ENCODE measurements at regions not wholly inside any gene's neighbourhood (a gene's known extent, or its start where the extent isn't known, plus 50 kb on each side); places are given as distances from the start of the nearest gene placed in this dataset.
"Not testable (repeated sequence)": the region's sequence is repeated elsewhere in the genome, so short reads cannot be mapped to it uniquely, and the experiment has no call there.

GRCh38 chr16:50450957-50451356 lies 82.2 kb upstream of the BRD7 start:
- DNase-seq (ENCODE audit: low read depth in 2 of 2): no peak

GRCh38 chr16:50449800-50450199 lies 81.0 kb upstream of the BRD7 start:
- no peak for DNase-seq (ENCODE audit: low read depth in 2 of 2)

GRCh38 chr16:50448981-50449380 lies 80.2 kb upstream of the BRD7 start:
- no peak for DNase-seq (ENCODE audit: low read depth in 2 of 2)

DNA sequence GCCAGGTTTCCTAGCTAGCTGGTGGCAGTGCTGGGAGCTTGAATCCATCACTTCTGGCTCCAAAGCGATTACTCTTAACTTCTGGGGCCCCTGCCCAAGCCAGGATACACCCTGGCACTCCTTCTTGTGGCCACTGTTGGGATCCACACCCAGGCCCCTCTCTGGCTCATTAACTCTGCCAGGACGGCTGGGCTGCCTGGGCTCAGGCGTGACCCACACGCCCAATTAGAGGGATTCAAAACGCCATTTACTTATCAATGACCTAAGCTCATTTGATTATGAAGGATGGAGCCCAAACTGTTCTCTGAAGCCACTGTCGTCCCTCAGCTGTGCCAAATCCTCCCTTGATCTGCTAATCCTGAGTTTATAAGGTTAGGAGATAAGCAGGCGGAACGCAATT lies 79.7 kb upstream of the BRD7 start:
- DNase-seq (ENCODE audit: low read depth in 2 of 2): no peak

DNA sequence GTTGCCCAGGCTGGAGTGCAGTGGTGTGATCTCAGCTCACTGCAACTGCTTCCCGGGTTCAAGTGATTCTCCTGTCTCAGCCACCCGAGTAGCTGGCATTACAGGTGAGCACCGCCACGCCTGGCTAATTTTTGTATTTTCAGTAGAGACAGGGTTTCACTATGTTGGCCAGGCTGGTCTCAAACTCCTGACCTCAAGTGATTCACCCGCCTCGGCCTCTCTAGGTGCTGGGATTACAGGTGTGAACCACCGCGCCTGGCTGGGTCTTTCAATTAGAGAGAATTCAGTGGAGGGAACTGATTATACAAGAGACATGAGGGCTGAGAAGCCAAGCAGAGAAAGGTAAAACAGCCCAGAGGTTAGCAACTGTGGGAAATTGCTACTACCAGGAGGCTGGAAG lies 78.6 kb upstream of the BRD7 start:
- DNase-seq (ENCODE audit: low read depth in 2 of 2): not testable (repeated sequence)

- no peak for DNase-seq (ENCODE audit: low read depth in 2 of 2)
Measured at GRCh38 chr16:50446861-50447260, 78.1 kb upstream of the BRD7 start.

GRCh38 chr16:50445621-50446555 lies 77.1 kb upstream of the BRD7 start:
- DNase-seq (ENCODE audit: low read depth in 2 of 2): no peak

DNA sequence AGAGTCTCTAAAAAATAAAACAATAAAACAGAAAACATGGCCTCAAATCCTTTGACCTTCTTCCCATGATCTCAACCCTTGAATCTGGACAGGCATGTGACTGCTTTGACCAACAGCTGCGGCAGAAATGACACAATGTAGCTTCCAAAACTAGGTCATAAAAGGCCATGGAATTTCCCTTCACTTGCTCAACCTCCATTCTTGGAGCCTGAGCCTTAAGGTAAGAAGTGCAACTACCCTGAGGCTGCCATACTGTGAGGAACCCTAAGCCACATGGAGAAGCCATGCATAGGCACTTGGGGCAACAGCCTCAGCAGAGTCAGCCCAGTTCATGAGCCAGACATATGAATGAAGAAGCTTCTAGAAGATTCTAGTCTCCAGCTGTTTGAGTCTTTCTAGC lies 75.7 kb upstream of the BRD7 start:
- no peak for DNase-seq (ENCODE audit: low read depth in 2 of 2)

GRCh38 chr16:50442221-50442620 lies 73.4 kb upstream of the BRD7 start:
- DNase-seq (ENCODE audit: low read depth in 2 of 2): no peak

GRCh38 chr16:50441486-50442157 lies 72.8 kb upstream of the BRD7 start:
- no peak for DNase-seq (ENCODE audit: low read depth in 2 of 2)

- no peak for DNase-seq (ENCODE audit: low read depth in 2 of 2)
Measured at GRCh38 chr16:50440991-50441390, 72.2 kb upstream of the BRD7 start.

- no peak for DNase-seq (ENCODE audit: low read depth in 2 of 2)
Measured at GRCh38 chr16:50440531-50440930, 71.7 kb upstream of the BRD7 start.

DNA sequence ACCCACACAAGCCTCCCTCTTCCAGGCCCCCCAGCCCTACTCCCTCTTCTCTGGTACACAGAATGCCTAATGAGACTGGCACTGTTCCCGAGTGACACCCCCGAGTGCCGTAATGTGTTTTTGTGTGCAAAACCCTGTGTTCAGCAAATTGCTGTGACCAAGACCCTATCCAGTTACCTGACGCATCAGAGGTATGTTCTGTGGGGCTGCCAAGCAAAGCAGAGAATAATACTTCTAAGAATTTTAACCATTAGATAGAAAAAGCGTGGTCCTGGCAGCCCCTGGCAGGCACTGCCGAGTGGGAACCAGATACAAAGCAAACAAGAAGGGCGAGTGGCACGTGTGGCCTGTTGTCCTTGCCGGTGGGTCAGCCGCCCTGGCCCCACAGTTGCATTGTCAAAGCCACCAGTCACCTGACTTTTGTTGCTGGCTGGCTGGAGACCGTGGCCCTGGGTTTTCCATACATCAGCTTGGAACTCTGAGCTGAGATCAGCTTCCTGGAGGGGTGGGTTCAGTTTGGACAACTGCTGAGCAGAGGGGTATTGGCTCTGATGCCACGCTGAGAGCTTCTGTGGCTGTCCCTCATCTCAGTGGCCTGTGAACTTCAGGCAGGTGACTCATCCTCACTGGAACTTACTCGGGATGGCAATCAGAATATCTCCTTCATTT lies 69.1 kb upstream of the BRD7 start:
- no peak for DNase-seq (ENCODE audit: low read depth in 2 of 2)

DNA sequence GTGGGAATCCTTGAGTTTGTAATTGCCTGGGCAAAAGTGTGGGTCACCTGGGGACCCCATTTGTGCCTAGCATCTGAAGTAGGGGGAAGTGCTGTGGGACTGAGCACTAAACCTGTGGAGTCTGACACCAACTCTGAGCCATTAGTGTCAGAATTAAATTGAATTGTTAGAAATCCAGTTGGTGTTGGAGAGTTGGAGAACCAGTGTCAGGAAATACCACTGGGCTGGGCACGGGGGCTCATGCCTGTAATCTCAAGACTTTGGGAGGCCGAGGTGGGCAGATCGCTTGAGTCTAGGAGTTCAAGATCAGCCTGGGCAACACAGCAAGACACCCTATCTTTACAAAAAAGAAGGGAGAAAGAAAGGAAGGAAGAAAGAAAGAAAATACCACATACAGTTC lies 67.5 kb upstream of the BRD7 start:
- no peak for DNase-seq (ENCODE audit: low read depth in 2 of 2)

- DNase-seq (ENCODE audit: low read depth in 2 of 2): no peak
Measured at GRCh38 chr16:50434872-50435478, 66.2 kb upstream of the BRD7 start.

GRCh38 chr16:50430076-50430475 lies 61.3 kb upstream of the BRD7 start:
- DNase-seq (ENCODE audit: low read depth in 2 of 2): no peak

GRCh38 chr16:50428742-50429141 lies 60.0 kb upstream of the BRD7 start:
- no peak for DNase-seq (ENCODE audit: low read depth in 2 of 2)

GRCh38 chr16:50428116-50428515 lies 59.3 kb upstream of the BRD7 start:
- no peak for DNase-seq (ENCODE audit: low read depth in 2 of 2)

DNA sequence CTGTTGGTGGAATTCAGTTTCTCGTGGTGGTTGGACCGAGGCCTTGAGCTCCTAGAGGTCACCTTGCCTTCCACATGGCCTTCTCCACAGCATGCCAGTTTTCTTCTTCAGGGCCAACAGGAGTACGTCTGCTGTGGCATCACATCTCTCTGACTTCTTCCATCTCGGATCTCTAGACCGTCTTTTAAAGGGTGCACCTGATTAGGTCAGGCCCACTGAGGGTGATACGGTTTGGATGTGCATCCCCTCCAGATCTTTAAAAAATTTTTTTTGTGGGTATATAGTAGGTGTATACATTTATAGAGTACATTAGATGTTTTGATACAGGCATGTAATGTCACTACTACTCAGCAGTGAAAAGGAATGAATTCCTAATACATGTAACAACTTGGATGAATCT lies 58.3 kb upstream of the BRD7 start:
- no peak for DNase-seq (ENCODE audit: low read depth in 2 of 2)

- DNase-seq (ENCODE audit: low read depth in 2 of 2): no peak
Measured at GRCh38 chr16:50425648-50426047, 56.9 kb upstream of the BRD7 start.

DNA sequence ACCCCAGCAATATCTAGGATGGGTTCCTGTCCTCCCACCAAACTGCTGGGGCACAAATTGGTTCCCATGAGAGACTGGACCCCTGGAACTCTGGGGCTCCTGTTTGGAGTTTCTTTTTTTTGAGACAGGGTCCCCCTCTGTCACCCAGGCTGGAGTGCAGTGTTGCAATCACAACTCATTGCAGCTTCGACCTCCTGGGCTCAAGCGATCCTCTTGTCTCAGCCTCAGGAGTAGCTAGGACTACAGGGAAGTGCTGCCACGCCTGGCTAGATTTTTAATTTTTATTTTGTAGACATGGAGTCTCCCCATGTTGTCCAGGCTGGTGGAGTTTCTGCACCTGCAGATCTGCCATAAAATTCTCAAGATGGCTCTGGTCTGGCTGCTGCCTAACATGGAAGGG lies 56.3 kb upstream of the BRD7 start:
- DNase-seq (ENCODE audit: low read depth in 2 of 2): no peak

- no peak for DNase-seq (ENCODE audit: low read depth in 2 of 2)
Measured at GRCh38 chr16:50422926-50423325, 54.1 kb upstream of the BRD7 start.
